Naive B cell (primary cell): ENCODE measurements at regions not wholly inside any gene's neighbourhood (a gene's known extent, or its start where the extent isn't known, plus 50 kb on each side); places are given as distances from the start of the nearest gene placed in this dataset.

Source experiments
- ATAC-seq, 2 donors: fragments of 150-1000 bp; cut with Tn5 transposase; 2 replicates each; pipeline ENCODE4 v1.10.0; 2021; ENCODE audit warnings: low read depth in 2 of 2, mild to moderate bottlenecking in 2 of 2, moderate library complexity in 2 of 2
- DNase-seq: peaks from one replicate; pipeline ENCODE4 v3.0.0; 2022
- H3K27ac Mint-ChIP-seq, 6 donors: one replicate each; pipeline ENCODE4 v1.8.0; 2020 to 2022; ENCODE audit warnings: mild to moderate bottlenecking in 6 of 6, mixed read lengths in 6 of 6, moderate library complexity in 5 of 6, inconsistent platforms in 2 of 6
- H3K27me3 Mint-ChIP-seq, 3 donors: one replicate each; pipeline ENCODE4 v1.8.0; 2021 to 2022; ENCODE audit warnings: mixed read lengths in 3 of 3, mild to moderate bottlenecking in 1 of 3
- H3K36me3 Mint-ChIP-seq, 2 donors: one replicate each; pipeline ENCODE4 v1.8.0; 2020 to 2022; ENCODE audit warnings: mixed read lengths in 2 of 2, inconsistent platforms in 1 of 2, mild to moderate bottlenecking in 1 of 2
- H3K4me1 Mint-ChIP-seq, 3 donors: one replicate each; pipeline ENCODE4 v1.8.0; 2020 to 2022; ENCODE audit warnings: mixed read lengths in 3 of 3, inconsistent platforms in 1 of 3, mild to moderate bottlenecking in 1 of 3, moderate library complexity in 1 of 3
- H3K4me3 Mint-ChIP-seq, 8 donors: one replicate each; pipeline ENCODE4 v1.8.0; 2020 to 2022; ENCODE audit warnings: mild to moderate bottlenecking in 8 of 8, mixed read lengths in 8 of 8, moderate library complexity in 8 of 8, inconsistent platforms in 2 of 8
- H3K9me3 Mint-ChIP-seq, 7 donors: one replicate each; pipeline ENCODE4 v1.8.0; 2020 to 2022; ENCODE audit warnings: mixed read lengths in 7 of 7, mild to moderate bottlenecking in 5 of 7, inconsistent platforms in 2 of 7, moderate library complexity in 1 of 7

DNA sequence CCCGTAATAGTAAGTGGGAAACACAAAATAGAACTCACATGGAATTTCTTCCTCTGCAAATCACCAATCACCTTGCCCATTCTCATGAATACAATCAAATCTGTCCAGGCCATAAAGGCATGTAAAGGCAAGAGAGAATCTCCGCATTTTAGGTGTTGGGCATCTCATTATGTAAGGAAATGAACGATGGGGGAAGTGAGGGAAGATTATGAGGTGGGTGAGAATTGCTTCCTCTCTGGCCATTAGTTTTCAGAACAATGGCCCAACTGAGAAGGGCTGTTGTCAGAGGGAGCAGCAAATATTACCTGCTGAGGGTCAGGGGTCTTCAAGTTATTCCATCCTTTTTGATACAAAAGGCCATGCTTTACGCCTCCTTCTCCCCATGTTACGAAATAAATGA is 455.1 kb downstream of the ARHGEF28 start:
- H3K4me1 Mint-ChIP-seq, result no peaks in the 10 kb centered on the region
- ATAC-seq, result no peak
- H3K9me3 Mint-ChIP-seq, result no peaks in the 10 kb centered on the region
- peaks cover 0 to 12% (median 0%) of the 10 kb centered on the region in 3 donors for H3K27me3 Mint-ChIP-seq
- DNase-seq, result no peak
- H3K27ac Mint-ChIP-seq, result no peak overlapping the region
- H3K36me3 Mint-ChIP-seq, result no peaks in the 10 kb centered on the region
- H3K4me3 Mint-ChIP-seq, result no peak overlapping the region

DNA sequence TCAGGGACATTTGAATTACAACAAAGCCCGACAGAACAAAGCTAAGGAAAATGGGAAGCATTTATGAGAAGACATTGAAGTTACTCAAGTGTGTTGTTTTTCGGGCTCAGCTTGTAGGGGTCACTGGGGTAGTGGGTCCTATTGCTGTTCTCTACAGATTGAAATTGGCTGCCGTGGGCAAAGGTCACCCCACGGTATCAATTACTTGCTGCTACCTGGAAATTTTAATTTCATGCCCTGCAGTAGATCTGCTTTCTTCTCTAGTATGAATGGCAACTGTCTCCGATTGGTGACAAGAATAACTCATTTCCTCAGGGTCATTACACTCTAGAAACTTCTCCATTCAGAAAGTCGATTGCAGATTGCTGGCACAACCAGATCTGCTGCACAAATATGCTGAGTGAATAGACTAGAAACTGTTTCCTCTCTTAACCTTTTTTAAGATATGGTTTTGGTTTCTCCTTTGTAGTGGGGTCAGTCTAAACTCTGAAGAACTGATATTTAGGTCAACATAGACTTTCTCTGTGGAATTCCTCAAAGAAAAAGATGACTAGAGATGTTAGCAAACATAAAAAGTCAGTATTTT is 454.1 kb downstream of the ARHGEF28 start:
- Mint-ChIP-seq H3K9me3 (no peaks in the 10 kb centered on the region), H3K36me3 (no peaks in the 10 kb centered on the region), H3K27ac (no peak overlapping the region), H3K4me1 (no peaks in the 10 kb centered on the region), H3K27me3 (peaks cover 0 to 12% (median 0%) of the 10 kb centered on the region in 3 donors), H3K4me3 (no peak overlapping the region)
- no peak for ATAC-seq
- DNase-seq, result no peak

DNA sequence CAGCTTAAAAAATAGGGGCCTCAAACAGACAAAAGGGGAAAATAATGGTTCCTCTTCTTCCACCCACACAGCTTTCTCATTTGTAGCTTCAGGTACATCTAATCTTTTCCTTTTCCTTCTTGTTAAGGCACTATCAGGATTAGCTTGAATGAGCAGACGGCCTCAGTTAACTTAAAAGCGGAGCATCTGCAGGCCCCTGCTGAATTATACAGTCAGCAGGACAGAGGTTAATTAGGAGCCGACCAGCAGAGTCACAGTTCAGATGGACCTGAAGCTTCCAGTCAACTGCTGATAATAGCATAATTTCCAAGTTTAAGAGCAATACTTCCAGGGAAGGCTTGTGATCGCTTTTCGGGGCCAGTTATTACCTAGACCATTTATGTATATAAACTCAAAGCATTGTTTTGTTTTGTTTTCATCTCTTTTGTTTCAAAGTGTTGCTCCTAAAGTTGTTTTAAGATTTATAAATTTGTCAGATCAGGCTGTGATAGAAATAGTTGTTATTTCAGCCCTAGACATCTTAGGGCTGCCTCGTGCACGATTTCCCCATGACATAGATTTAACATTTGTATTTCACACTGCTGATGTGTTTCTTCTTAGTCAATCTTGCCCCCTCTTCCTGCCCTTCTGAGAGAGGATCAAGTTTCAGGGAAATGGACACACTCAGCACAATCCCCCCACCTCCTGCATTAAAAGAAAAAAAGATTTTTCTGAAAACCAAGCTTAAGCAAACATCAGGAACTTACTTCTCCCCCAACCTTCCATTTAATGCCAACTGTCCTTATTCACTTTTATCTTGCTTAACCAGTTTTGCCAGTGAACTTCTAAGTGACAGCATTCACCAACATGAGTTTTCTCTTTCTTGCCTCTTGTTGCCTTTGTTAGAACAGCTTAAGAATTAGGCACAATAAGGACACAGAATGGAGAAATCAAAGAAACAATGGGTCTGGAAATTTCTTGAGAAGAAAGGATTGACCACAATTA is 449.8 kb downstream of the ARHGEF28 start:
- no peaks in the 10 kb centered on the region for H3K4me1 Mint-ChIP-seq
- H3K27ac Mint-ChIP-seq, result no peak overlapping the region
- no peaks in the 10 kb centered on the region for H3K36me3 Mint-ChIP-seq
- no peak overlapping the region for H3K4me3 Mint-ChIP-seq
- H3K9me3 Mint-ChIP-seq, result no peaks in the 10 kb centered on the region
- ATAC-seq (no peak), DNase-seq (no peak)
- peaks cover 0 to 12% (median 0%) of the 10 kb centered on the region in 3 donors for H3K27me3 Mint-ChIP-seq

DNA sequence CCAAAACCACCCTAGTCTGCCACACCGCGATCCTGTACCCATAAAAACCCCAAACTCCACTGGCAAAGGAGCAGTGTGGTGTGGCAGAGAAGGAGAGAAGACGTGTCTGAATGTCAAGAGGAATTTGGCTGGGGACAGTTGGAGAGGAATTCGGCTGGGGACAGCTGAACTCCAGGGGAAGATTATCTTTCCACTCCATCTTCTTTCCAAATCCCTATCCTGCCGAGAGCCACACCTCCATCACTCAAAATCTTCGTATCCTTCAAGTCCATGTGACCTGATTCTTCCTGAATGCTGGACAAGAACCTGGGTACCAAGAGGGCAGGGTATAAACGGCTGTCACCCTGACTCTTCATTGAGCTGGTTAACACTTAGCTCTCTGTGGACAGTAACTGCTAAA is 448.1 kb downstream of the ARHGEF28 start:
- no peaks in the 10 kb centered on the region for H3K9me3 Mint-ChIP-seq
- no peak overlapping the region for H3K27ac Mint-ChIP-seq
- no peaks in the 10 kb centered on the region for H3K36me3 Mint-ChIP-seq
- ATAC-seq (no peak), DNase-seq (no peak)
- H3K27me3 Mint-ChIP-seq, result peaks cover 0 to 12% (median 0%) of the 10 kb centered on the region in 3 donors
- no peaks in the 10 kb centered on the region for H3K4me1 Mint-ChIP-seq
- no peak overlapping the region for H3K4me3 Mint-ChIP-seq

DNA sequence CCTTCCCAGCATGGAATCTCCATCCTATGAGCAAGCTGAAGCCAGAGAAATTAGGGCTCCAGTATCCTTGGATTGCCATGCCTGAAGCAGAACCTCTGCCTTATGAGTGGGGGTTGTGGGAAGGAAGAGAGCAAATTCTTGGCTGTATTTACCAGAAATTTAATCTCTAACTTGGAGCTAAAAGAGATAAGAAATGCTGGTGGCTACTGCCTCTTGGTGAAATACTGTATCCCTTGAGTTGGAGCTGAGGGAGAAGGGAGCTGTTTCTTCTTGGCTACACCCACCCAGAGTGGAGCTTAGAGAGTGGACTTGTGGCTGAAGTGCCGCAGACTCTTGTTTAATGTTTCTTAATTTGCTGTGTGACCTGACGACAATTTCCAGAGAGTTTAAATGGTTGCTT is 447.3 kb downstream of the ARHGEF28 start:
- peaks cover 0 to 6% (median 0%) of the 10 kb centered on the region in 3 donors for H3K27me3 Mint-ChIP-seq
- no peak for DNase-seq
- H3K36me3 Mint-ChIP-seq, result no peaks in the 10 kb centered on the region

DNA sequence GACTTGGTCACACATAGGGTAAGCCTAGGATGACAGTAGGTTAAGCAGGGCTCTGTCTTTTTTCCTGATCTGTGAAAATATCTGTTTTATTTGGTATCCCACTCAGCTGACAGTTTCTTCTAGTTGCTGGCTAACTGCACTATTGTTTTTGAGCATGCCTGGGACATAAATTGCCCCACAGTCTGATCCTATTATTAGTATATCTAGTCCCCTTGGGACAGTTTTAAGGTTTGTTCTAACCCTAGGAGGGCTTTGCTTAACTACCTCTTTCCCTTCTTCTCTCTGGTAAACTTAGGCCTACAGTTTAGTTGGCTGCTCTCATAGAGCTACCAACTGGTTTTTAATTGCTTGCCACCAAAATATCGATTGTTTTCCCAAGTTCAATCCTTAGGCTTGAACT is 446.6 kb downstream of the ARHGEF28 start:
- no peaks in the 10 kb centered on the region for H3K9me3 Mint-ChIP-seq
- no peaks in the 10 kb centered on the region for H3K4me1 Mint-ChIP-seq
- DNase-seq (no peak), ATAC-seq (no peak)
- no peak overlapping the region for H3K4me3 Mint-ChIP-seq
- H3K27me3 Mint-ChIP-seq, result peaks cover 0 to under 1% (median 0%) of the 10 kb centered on the region in 3 donors
- no peaks in the 10 kb centered on the region for H3K36me3 Mint-ChIP-seq
- no peak overlapping the region for H3K27ac Mint-ChIP-seq

More for the DNA sequence above, 447.3 kb downstream of the ARHGEF28 start:
- Mint-ChIP-seq H3K4me1 (no peaks in the 10 kb centered on the region), H3K4me3 (no peak overlapping the region), H3K9me3 (no peaks in the 10 kb centered on the region), H3K27ac (no peak overlapping the region)
- no peak for ATAC-seq

DNA sequence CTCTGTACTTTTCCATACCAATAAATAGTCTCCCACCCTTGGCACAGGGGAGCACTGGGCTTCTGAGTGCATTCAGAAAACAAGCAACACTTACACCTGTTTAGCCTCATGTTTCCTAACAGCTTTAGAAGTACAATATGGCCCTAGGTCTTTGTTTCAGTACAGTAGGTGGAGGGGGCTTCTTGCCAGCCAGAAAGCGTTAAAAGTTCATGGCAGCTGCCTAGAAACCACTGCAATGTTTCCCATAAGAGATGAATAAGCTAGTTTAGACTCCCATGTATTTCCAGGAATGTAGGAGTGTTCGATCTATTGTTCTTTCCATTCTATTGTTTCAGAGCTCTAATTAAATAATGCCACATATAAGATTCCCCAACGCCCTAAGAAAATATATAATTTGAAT is 444.8 kb downstream of the ARHGEF28 start:
- ATAC-seq, result no peak
- no peaks in the 10 kb centered on the region for H3K36me3 Mint-ChIP-seq
- no peaks in the 10 kb centered on the region for H3K4me1 Mint-ChIP-seq
- H3K27ac Mint-ChIP-seq, result no peak overlapping the region
- H3K4me3 Mint-ChIP-seq, result no peak overlapping the region
- no peaks in the 10 kb centered on the region for H3K9me3 Mint-ChIP-seq
- DNase-seq, result no peak
- H3K27me3 Mint-ChIP-seq, result no peaks in the 10 kb centered on the region

DNA sequence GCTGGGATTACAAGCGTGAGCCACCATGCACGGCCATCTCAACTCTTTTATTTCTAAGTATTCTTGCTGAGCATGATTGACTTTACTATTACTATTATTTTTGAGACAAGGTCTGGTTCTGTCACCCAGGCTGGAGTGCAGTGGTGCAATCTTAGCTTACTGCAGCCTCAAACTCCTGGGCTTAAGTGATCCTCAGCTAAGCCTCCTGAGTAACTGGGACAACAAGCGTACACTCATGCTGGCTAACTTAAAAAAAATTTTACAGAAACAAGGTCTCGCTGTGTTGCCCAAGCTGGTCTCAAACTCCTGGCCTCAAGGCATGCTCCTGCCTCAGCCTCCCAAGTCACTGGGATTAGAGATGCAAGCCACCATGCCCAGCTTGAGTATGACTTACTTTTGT is 443.7 kb downstream of the ARHGEF28 start:
- Mint-ChIP-seq H3K27ac (no peak overlapping the region), H3K4me3 (no peak overlapping the region)
- no peak for ATAC-seq

DNA sequence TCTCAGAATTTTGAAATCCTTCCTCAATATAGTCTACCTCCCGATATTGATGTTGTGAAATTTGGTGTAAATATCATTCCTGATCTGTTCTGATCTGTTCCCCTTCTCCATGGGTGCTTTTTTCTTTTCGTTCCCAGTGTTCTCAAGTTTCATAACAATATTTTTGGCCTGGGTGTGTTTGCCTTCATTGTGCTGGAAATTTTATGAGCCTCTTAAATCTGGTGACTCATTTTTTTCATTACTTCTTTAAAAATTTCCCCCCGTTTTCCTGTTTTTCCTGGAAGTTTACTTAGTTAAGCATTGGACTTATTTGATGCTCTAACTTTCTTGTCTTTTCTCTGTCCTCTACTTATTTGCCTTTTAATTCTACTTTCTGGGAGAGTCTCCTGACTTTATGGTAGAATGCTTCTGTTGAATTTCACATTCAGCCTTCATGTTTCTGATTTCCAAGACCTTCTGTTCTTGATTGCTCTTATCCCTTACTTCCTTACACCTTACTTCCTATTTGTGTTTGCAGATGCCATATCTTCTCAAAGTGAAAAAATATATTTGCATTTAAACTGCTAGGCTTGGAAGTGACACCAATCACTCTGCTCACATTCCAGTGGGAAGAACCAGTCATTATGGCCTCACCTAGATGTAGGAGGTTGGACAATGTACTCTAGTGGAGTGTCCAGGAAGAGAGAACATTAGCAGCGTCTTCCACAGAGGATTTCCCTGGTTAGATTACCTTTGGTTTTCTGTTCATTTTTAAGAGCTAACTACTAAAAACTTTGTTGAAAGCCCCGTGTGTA is 441.9 kb downstream of the ARHGEF28 start:
- no peak for ATAC-seq
- H3K36me3 Mint-ChIP-seq, result no peaks in the 10 kb centered on the region

More for the DNA sequence above, 443.7 kb downstream of the ARHGEF28 start:
- Mint-ChIP-seq H3K27me3 (no peaks in the 10 kb centered on the region), H3K36me3 (no peaks in the 10 kb centered on the region), H3K9me3 (no peaks in the 10 kb centered on the region), H3K4me1 (no peaks in the 10 kb centered on the region)
- no peak for DNase-seq

DNA sequence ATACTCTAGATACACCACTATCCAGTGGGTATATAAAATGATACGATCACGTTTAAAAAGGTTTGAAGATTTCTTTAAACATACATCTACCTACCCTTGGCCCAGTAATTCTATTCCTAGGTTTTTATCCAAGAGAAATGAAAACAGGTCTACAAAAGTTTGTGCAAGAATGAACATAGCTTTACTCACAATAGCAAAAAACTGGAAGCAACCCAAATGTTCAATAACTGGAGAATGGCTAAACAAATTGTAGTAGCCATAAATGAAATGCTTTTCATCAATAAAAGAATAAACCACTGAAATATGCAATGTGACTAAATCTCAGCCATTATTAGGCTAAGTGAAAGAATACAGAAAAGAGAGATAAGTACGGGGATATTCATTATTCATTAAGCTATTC is 438.9 kb downstream of the ARHGEF28 start:
- no peak for DNase-seq
- H3K4me3 Mint-ChIP-seq, result no peak overlapping the region
- H3K4me1 Mint-ChIP-seq, result no peaks in the 10 kb centered on the region
- H3K9me3 Mint-ChIP-seq, result no peaks in the 10 kb centered on the region
- no peak overlapping the region for H3K27ac Mint-ChIP-seq
- H3K36me3 Mint-ChIP-seq, result no peaks in the 10 kb centered on the region
- no peaks in the 10 kb centered on the region for H3K27me3 Mint-ChIP-seq
- ATAC-seq, result no peak

More for the DNA sequence above, 441.9 kb downstream of the ARHGEF28 start:
- Mint-ChIP-seq H3K27ac (no peak overlapping the region), H3K27me3 (no peaks in the 10 kb centered on the region), H3K4me1 (no peaks in the 10 kb centered on the region), H3K9me3 (no peaks in the 10 kb centered on the region), H3K4me3 (no peak overlapping the region)
- DNase-seq, result no peak

DNA sequence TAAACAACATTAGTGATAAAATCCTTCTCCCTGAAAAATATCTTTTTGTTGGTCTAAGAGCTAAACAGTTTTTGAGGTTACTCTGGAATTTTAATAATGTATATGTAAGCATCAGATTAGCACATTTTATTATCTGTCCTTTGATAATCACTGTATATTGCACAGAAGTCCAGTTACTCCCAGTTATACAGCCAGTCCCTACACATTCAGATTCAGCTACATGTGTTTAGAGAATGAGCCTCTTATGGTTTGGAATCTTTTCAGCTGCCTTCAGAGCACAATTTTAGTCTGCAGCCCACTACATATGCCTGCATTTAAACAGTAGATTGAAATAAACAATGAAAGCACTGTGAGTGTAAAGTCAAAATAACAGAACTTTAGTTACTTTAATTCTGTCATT is 438.2 kb downstream of the ARHGEF28 start:
- Mint-ChIP-seq H3K27me3 (no peaks in the 10 kb centered on the region), H3K4me1 (no peaks in the 10 kb centered on the region), H3K27ac (no peak overlapping the region), H3K4me3 (no peak overlapping the region), H3K9me3 (no peaks in the 10 kb centered on the region), H3K36me3 (no peaks in the 10 kb centered on the region)
- ATAC-seq (no peak), DNase-seq (no peak)

DNA sequence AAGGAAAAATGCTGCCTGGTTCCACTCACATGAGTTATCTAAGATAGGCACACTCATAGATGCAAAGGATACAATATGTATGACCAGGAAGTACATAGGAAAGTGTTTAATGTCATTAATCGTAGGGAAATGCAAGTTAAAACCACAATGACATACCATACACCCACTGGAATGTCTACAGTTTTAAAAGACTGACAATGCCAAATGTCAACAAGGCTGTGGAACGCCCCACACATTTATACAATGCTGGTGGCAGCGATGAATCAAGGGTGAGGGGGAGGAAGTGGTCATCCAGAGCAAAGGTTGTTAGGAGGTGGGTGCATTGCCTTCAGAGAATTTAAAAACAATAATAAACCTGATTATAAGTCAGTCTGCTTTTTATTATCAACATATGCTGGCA is 437.8 kb downstream of the ARHGEF28 start:
- Mint-ChIP-seq H3K4me1 (no peaks in the 10 kb centered on the region), H3K9me3 (no peaks in the 10 kb centered on the region), H3K36me3 (no peaks in the 10 kb centered on the region), H3K4me3 (no peak overlapping the region), H3K27me3 (no peaks in the 10 kb centered on the region), H3K27ac (no peak overlapping the region)
- no peak for DNase-seq
- ATAC-seq, result no peak

DNA sequence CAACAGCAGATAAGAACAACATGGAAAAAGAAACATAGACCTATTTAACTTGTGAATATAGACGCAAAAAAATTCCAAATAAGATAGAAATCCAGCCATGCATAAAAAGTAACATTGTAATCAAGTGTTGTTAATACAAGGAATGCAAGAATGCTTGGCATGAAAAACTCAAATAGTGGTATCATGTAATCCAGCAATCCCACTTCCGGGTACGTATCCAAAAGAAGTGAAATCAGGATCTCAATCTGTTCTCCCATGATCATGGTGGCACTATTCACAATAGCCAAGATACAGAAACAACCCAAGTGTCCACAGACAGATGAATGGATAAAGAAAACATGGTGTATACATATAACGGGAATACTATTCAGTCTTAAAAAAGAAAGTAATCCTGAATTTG is 437.4 kb downstream of the ARHGEF28 start:
- no peak overlapping the region for H3K27ac Mint-ChIP-seq
- H3K4me3 Mint-ChIP-seq, result no peak overlapping the region
- no peak for DNase-seq
- no peak for ATAC-seq
- H3K4me1 Mint-ChIP-seq, result no peaks in the 10 kb centered on the region
- no peaks in the 10 kb centered on the region for H3K9me3 Mint-ChIP-seq
- H3K36me3 Mint-ChIP-seq, result no peaks in the 10 kb centered on the region
- no peaks in the 10 kb centered on the region for H3K27me3 Mint-ChIP-seq
